GM10266 (cell line): ENCODE measurements at regions not wholly inside any gene's neighbourhood (a gene's known extent, or its start where the extent isn't known, plus 50 kb on each side); places are given as distances from the start of the nearest gene placed in this dataset.
"Not testable (repeated sequence)": the region's sequence is repeated elsewhere in the genome, so short reads cannot be mapped to it uniquely, and the experiment has no call there.

Source experiments
- DNase-seq: peaks from one replicate; pipeline ENCODE4 v3.0.0; 2012; ENCODE audit errors: extremely low spot score
- CTCF ChIP-seq: IDR thresholded peaks from 2 replicates; pipeline ENCODE4 v1.5.1; 2012; ENCODE audit warnings: mild to moderate bottlenecking, low read depth; ENCODE audit not compliant: control insufficient read depth, insufficient read depth; ENCODE audit errors: missing control alignments

- no peak for TF ChIP-seq CTCF
- no peak for DNase-seq
Observed at GRCh38 chr6:27830212-27830599, 82.0 kb downstream of the OR2B2 start.

GRCh38 chr6:27829453-27830211, 82.6 kb downstream of the OR2B2 start:
- TF ChIP-seq CTCF: no peak
- DNase-seq: no peak

- DNase-seq: not testable (repeated sequence)
Observed at GRCh38 chr6:27827477-27827876, 84.7 kb downstream of the OR2B2 start.

- DNase-seq: not testable (repeated sequence)
Observed at GRCh38 chr6:27826612-27826985, 85.6 kb downstream of the OR2B2 start.

GRCh38 chr6:27825848-27826611, 86.2 kb downstream of the OR2B2 start:
- DNase-seq: not testable (repeated sequence)

- no peak for DNase-seq
Observed at GRCh38 chr6:27825025-27825793, 87.0 kb downstream of the OR2B2 start.

GRCh38 chr6:27824211-27825024, 87.8 kb downstream of the OR2B2 start:
- peak; percentile 47 for DNase-seq

More at GRCh38 chr6:27825025-27825793, 87.0 kb downstream of the OR2B2 start:
- TF ChIP-seq CTCF: no peak

- DNase-seq: not testable (repeated sequence)
Observed at GRCh38 chr6:27823714-27824210, 88.4 kb downstream of the OR2B2 start.

- TF ChIP-seq CTCF: no peak
- no peak for DNase-seq
Observed at GRCh38 chr6:27816906-27817305, 95.3 kb downstream of the OR2B2 start.
